Panc1 (cell line): ENCODE measurements at regions not wholly inside any gene's neighbourhood (a gene's known extent, or its start where the extent isn't known, plus 50 kb on each side); places are given as distances from the start of the nearest gene placed in this dataset.

Experiments used
- CTCF ChIP-seq: fragments of 450-650 bp; IDR thresholded peaks from 2 replicates; pipeline ENCODE4 v1.5.1; 2017; ENCODE audit warnings: mild to moderate bottlenecking
- POLR2AphosphoS5 ChIP-seq: IDR thresholded peaks from 2 replicates; pipeline ENCODE4 v1.6.1; 2012; ENCODE audit warnings: mild to moderate bottlenecking, low read depth, low read length, moderate library complexity
- REST ChIP-seq, 2 experiments: IDR thresholded peaks; 2 replicates each; pipeline ENCODE4 v1.6.1; 2011 to 2012; ENCODE audit warnings: low read depth in 2 of 2, control low read depth in 1 of 2, low read length in 1 of 2, mild to moderate bottlenecking in 1 of 2, moderate library complexity in 1 of 2; ENCODE audit not compliant: insufficient read depth in 1 of 2
- SIN3A ChIP-seq: IDR thresholded peaks from 2 replicates; pipeline ENCODE4 v1.6.1; 2012; ENCODE audit warnings: low read depth, mild to moderate bottlenecking, low read length, moderate library complexity, borderline replicate concordance; ENCODE audit not compliant: insufficient read depth

GRCh38 chr13:105994340-105994739 is 541.1 kb downstream of the EFNB2 start:
- TF ChIP-seq CTCF = no peak
- no peak for TF ChIP-seq POLR2AphosphoS5
- no peak for TF ChIP-seq REST (IDR thresholded peaks at IDR 0.05; ENCODE audit: insufficient read depth in 1 of 2, low read depth in 2 of 2, low read length in 1 of 2)
- no peak for TF ChIP-seq SIN3A
